ENCODE measurements at regions not wholly inside any gene's neighbourhood (a gene's known extent, or its start where the extent isn't known, plus 50 kb on each side); places are given as distances from the start of the nearest gene placed in this dataset.

- H3K4me3 ChIP-seq (ENCODE audit: low read length): no peak overlapping the region
- no peak for DNase-seq (ENCODE audit: low read depth)
- TF ChIP-seq, protein P1, sequence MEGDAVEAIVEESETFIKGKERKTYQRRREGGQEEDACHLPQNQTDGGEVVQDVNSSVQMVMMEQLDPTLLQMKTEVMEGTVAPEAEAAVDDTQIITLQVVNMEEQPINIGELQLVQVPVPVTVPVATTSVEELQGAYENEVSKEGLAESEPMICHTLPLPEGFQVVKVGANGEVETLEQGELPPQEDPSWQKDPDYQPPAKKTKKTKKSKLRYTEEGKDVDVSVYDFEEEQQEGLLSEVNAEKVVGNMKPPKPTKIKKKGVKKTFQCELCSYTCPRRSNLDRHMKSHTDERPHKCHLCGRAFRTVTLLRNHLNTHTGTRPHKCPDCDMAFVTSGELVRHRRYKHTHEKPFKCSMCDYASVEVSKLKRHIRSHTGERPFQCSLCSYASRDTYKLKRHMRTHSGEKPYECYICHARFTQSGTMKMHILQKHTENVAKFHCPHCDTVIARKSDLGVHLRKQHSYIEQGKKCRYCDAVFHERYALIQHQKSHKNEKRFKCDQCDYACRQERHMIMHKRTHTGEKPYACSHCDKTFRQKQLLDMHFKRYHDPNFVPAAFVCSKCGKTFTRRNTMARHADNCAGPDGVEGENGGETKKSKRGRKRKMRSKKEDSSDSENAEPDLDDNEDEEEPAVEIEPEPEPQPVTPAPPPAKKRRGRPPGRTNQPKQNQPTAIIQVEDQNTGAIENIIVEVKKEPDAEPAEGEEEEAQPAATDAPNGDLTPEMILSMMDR (conservative IDR thresholded peaks at IDR 0.05; ENCODE audit: low read depth, low read length): no peak
These were observed 577.5 kb upstream of the CLINT1 start for GRCh38 chr5:158436271-158437065.

- TF ChIP-seq, protein P1 (conservative IDR thresholded peaks at IDR 0.05; ENCODE audit: low read depth, low read length): no peak
- no peak overlapping the region for H3K4me3 ChIP-seq (ENCODE audit: low read length)
- no peak for DNase-seq (ENCODE audit: low read depth)
These were observed 576.2 kb upstream of the CLINT1 start for GRCh38 chr5:158435161-158435616.

DNA sequence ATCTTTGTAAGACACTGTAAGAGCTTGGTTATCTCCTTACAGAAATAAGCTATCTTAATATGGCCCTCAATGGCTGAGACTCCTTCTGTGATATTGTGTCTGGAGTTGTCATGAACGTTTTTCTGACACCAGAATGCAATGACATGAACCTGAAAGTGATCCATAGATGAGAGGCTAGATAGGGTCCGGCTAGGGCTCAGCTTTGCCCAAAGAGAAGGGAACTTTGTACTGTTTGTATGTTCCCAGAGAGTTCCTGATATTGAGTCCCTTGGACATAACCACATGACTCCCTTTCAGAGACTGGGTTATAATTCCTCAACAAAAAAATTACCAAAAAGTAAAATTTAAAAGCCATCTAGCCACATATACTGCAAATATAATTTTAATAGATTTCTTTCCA, 575.8 kb upstream of the CLINT1 start:
- H3K4me3 ChIP-seq (ENCODE audit: low read length): no peak overlapping the region
- no peak for DNase-seq (ENCODE audit: low read depth)
- TF ChIP-seq, protein P1 (conservative IDR thresholded peaks at IDR 0.05; ENCODE audit: low read depth, low read length): no peak

GRCh38 chr5:158433634-158434033, 574.7 kb upstream of the CLINT1 start:
- TF ChIP-seq, protein P1 (conservative IDR thresholded peaks at IDR 0.05; ENCODE audit: low read depth, low read length): no peak
- no peak for DNase-seq (ENCODE audit: low read depth)

DNA sequence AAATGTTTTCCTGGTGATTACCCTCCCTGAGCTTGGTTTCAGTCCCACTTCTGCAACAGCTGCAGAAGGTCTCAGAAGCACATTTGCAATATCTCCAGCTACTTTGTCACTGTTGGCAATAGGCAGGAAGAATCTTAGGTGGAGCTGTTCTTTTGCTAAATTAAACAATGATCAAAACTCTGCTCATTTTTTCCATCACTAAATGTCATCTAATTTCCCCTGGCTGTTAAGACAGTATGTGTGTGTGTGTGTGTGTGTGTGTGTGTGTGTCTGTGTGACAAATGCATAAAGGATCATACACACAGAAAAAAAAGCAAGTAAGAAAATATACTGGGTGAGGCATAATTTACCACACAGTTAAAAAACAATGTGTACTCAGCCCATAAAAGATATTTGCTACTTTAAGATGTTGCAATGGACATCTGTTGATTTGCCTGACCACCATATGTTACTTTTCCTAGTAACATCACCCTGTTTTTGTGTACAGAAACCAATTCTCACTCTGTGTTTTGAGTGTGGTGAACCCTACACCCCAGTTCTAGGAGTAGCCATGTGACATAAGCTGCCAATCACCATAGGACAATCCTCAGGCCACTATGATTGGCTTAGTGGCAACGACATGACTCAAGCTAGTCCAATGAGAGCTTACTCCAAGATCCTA, 572.6 kb upstream of the CLINT1 start:
- TF ChIP-seq, protein P1 (conservative IDR thresholded peaks at IDR 0.05; ENCODE audit: low read depth, low read length): no peak
- no peak for DNase-seq (ENCODE audit: low read depth)
- no peak overlapping the region for H3K4me3 ChIP-seq (ENCODE audit: low read length)

More at GRCh38 chr5:158433634-158434033, 574.7 kb upstream of the CLINT1 start:
- no peak overlapping the region for H3K4me3 ChIP-seq (ENCODE audit: low read length)

GRCh38 chr5:158430798-158431167, 571.8 kb upstream of the CLINT1 start:
- TF ChIP-seq, protein P1 (conservative IDR thresholded peaks at IDR 0.05; ENCODE audit: low read depth, low read length): no peak
- DNase-seq (ENCODE audit: low read depth): no peak
- no peak overlapping the region for H3K4me3 ChIP-seq (ENCODE audit: low read length)

All from retinal pigment epithelial cell (primary cell).